IPS-NIHi7 (cell line): ENCODE measurements at regions not wholly inside any gene's neighbourhood (a gene's known extent, or its start where the extent isn't known, plus 50 kb on each side); places are given as distances from the start of the nearest gene placed in this dataset.

Experiments used
- DNase-seq: peaks from one replicate; pipeline ENCODE4 v3.0.0; 2012; ENCODE audit warnings: mixed read lengths; ENCODE audit errors: extremely low spot score

DNA sequence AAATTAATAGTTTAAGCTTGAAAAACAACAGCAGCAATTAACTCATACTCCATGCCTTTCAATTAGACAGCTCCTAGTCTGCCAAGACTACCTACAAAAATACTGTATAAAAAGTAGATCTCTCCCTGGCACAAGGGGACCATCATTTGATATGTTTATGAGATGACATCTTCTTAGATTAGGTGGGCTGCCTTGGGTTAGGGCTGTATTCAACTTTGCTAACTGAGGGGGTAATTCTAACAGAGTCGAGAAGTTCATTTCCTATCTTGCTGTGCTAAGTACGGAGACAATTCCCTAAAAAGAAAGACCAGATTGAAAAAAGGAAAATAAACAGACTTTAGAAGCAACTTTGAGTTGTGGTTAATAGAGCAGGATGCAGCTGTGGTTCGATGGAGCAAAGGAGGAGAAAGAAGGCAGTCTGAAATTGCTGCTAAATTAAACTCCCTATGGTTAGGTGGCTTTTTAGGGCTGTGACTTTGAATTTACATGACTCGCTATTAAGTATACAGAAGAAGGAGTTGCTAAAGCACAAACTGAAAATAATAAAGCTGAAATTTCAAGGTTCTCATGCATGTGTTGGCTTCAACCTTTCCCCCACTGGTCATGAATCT is 75.4 kb downstream of the CDC7 start:
- no peak for DNase-seq

DNA sequence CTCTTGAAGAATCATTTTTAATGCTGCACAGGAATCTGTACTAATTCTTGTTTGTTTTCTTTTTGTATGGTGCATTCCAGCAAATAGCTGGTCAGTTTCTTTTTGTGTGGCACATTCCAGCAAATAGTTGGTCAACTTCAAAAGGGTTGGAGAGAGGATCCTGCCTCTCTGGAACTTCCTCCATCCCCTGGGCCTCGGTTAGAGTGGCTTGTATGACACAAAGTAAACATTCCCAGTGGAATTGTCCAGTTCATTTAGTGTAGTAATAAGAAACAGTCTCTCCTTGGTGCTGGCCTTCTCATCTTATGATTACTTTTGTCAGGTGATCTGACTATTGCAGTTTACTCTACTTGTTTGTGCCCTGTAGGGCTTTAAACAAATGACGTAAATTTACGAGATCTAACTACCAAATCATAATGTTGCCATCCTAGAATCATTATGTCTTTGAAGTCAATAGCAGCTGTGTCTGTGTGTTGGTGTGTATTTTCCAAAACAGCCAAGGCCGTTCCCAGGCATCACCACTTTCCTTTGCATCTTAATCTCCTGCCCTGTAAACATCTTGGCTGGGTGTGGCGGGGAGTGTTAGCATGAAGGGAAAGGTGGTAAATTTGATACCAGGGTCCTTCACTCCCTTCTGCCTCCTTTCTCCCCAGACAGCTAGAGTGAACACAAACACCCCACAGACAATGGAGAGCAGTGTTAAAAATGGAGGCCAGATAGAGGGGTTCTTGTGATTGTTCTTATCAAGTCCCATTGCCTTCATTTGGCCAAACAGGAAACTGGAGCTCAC is 77.9 kb downstream of the CDC7 start:
- DNase-seq: no peak

DNA sequence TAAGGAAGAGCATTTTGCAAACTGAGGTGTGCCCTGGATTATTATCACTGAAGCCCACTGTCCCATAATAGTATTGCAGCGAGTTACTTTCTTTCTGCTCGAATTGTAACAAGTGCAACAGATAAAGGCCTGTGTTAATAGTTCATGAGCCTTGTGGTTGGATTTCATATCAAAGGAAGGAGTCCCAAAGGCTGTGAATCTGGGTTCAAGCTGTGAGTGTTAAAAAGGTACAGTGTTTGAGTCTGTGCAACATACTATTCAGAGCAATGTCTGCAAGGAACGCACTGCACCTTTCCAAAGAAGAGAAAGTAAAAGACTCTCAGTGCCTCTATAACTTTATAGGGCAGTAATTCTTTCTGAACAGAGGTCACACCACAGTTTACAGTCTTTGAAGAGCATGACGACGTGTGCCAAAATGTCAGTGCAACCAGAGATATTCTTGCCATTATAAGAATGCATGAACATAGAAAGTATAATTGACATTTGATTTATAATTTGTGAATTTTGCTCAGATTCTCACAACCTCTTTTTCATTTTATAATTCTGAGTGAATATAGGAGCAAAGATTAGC is 79.1 kb downstream of the CDC7 start:
- no peak for DNase-seq

DNA sequence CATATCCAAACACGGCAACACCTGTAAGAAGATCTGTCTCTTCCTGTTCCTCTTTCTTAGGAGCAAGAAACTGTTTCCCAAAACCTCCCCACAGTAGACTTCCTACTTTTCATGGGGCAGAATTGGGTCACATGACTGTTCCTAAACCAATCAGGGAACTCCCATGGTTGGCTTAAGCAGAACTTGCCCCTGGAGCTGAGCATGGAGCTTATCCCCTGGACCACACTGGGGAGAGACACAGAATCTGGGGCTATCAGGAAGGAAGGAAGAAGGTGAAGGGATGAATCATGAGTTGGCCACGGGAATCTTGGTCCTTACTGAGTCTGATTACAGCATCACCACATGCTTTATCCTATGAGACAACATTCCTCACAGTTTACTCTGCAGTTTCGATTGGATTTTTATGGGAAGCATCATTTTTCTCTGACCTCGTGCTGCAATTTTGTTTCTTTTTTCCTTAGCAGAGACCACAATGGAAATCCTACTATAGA is 81.8 kb downstream of the CDC7 start:
- DNase-seq: no peak

DNA sequence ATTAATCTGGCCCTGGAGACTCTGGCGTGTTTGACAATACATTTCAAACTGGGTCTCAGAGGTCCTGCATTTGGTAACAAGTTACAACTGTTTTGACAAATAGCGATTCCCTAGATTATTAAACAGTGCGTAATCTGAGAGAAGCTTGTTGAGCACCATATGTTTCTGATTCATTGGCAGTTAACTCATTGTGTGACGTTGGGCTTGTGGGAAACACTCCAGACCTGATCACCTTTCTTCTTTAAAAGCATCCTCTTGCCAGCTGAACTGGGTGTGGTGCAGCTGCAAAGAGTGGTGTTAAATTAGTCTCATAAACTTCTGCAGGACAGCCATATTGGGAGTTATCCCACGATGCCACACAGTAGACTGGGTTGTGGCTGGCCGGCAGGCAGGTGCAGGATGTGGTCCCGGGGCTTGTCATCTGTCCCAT is 82.7 kb downstream of the CDC7 start:
- DNase-seq: no peak

DNA sequence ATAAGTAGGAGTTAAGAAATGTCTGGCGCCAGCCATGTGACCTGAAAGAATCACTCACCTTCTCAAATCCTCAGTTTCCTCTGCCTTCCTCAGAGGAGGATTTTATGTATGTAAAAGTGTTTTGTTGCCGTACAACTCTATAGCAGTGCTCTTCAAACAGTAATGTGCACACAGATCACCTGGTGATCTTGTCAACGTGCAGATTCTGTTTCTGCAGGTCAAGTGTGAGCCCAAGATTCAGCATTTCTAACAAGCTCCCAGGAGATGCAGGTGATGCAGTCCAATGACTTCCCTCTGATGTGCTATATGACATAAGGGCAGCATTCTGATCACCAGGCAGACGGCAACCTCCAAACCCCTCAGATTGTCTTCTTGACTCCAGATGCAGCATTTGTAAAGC is 83.7 kb downstream of the CDC7 start:
- DNase-seq: no peak

DNA sequence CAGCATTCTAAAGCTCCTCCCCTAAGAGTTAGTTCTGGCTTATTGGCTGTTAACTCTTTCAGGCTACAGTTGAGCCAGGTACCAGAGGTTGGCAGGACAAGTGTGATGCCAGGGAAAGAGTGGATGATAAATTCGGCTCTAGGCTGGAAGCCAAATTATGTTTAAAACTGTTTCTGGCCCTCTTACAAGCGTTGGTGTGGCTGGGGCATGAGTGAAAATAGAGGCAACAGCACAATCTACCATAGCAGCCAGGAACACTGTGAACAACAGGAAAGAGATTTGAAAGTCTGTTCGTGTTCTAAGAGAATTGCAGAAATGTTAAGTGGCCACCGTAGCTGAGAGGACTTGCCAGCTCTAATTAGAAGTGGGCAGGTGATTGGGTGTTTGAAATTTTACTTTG is 84.2 kb downstream of the CDC7 start:
- DNase-seq: no peak

DNA sequence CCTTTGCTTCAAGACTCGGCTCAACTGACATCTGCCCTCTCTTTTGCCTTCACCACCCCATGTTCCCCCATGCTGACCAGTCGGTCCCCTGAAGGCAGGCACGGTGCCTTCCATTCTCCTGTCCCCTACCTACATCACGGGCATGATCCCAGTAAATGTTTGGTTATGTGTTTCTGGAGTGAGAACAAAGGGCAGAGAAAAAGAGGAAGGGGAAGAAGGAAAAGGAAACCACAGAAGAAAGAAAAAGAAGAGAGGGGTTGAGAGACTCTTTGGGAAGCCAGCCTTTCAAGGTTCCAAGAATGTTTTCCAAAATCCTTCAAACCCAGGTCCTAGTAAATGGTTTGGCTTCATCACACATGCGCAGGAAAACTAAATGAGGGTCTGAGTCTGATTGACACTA is 84.9 kb downstream of the CDC7 start:
- no peak for DNase-seq

DNA sequence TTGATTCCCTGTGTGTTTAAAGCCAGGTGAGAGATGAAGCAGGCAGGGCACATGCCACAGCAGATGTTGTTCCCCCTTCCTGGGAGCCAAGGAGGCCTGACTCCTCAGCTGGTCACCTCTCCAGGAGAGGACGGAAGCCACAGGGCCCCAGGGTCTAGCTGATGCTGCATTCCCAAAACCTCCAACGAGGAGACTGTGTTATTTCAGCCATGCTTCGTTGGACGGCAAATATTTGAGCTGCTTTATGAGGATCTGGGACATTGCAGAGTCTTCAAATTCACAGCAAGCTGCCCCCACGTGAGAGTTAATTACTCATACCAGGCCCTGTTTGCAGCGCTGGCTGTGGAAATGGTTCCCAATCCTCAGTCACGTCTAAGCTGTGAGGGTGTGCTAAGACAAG is 85.3 kb downstream of the CDC7 start:
- DNase-seq: no peak

DNA sequence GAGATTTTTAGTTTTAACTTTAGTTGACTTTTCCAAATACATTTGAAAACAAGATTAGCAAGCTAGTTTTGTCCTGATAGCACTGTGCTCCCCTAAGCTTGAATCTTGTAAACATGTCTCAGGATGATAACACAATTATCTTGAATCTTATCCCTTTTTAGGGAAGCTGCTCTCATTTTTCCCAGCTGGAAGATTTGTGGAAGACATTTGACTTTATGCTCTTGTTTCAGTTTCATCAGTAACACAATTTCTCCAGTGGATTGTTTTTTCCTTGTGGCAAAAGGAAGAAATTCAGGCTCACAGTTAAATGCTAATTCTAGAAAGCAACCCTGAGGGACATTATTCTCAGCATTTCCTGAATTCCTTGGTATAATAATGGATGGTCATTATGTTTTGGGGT is 88.8 kb downstream of the CDC7 start:
- no peak for DNase-seq

DNA sequence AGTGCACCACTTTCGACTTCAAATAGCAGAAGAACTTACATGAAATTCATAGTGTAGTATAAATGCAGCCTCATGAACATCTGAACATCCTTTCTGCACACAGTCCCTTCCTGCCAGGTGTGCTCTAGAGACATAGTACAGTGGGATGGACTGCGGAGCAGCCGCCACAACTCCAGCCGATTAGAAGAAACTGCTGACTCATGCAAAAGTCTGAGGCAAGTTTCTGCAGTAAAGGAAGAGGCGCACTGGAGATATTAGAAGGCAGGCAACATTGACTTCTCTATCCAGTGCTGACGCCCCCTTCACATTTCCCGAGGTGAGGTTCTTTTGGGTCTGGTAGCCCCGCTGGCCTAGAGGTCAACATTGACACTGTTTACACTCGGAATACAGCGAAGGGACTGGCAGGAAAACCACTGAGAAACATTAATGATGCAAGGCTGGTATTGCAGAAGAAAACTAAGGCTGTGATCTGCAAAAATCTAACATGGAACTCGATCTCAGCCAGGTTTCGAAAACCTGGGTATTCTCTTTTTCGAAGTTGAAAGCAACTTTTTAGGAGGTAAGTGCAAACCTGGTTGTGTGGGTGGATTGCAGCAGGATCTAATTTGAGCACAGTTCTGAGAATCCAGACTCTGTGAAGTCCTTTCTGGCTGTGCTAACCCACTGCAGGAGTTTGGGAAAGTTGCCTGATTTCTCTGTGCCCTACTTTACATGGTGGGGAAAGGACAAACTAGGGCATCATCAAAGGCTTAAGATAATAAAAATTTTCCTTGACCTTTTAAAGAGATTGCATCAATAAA is 90.7 kb downstream of the CDC7 start:
- DNase-seq: no peak

DNA sequence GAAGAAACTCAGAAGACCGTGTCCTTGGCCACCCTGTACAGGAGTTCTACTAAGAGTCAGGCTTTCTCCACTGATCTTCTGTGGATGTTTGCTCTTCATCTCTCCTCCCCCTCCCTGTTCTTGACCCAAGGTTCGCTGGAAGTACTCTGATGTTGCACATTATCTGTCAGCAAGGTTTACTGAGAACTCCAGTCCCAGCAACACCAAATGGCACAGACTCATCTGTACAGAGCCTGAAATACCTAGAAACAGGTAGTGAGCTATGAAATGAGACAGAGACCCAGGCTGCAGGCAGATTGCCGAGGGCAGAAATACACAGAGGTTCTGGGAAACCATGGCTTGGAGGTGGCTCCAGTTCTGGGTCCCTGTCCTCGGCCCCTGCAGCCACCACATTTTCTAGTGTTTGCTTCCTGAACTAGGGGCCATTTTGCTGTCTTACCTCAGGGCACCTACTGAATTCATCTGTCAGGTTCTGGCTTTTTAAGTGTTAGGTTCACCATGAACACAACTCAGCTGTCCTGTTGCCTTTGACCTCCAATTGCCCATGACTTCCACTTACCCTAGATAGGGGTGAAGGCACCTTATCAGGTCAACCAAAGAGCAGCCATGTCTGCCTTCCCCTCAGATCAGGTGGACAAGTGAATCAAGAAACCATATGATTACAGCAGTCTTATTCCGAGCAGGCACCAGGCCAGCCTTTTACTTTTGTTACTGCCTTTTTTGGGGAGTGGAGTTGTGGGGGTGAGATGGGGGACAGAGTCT is 92.2 kb downstream of the CDC7 start:
- no peak for DNase-seq

DNA sequence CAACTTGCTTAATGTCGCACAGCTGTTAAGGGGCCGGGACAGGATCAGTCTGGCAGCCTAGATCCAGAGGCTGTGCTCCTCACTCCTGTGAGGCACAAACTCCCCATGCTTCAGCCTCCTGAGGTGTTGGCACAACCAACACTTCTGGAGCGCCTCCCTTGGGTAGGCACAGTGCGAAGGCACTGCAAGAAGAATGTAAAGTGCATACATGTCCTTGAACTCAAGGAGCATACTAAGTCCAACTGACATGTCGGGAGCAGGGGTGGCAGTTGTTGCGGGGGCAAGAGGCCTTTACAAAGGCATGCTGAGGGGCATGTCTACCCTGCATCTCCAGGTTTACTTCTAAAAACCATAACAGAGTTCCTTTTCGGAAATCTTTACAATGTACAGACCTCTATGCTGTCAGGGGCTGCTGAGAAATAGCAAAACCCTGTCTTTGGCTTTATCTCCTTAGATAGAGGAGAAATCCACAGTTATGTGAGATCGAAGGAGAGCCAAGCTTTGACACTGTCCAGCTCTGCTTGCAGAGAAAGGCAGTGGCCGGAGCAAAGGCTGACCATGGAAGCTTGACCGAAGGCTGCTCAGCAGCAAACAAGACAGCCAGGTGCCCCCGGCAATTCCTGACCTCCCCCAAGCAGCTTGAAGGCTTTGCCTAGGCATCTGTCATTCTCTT is 93.9 kb downstream of the CDC7 start:
- no peak for DNase-seq

DNA sequence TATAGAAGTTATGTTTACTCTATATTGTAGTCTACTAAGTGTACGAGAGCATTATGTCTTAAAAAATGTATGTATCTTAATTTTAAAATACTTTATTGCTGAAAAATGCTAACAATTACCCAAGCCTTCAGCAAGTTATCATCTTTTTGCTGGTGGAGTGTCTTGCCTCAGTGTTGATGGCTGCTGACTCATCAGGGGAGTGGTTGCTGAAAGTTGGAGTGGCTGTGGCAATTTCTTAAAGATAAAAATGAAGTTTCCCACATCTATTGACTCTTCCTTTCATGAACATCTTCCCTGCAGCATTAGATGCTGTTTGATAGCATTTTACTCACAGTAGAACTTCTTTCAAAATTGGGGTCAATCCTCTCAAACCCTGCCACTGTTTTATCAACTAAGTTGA is 95.8 kb downstream of the CDC7 start:
- DNase-seq: no peak

DNA sequence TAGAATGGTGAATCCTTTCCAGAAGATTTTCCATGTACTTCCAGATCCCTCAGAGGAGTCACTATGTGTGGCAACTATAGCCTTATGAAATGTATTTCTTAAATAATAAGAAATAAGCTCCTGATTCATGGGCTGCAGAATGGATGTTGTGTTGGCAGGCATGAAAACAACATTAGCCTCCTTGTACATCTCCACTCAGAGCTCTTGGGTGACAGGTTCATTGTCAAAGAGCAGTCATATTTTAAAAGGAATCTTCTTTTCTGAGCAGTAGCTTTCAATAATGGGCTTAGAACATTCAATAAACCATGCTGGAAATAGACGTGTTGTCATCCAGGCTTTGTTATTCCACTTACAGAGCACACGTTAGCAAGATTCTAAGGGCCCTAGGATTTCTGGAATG is 96.6 kb downstream of the CDC7 start:
- DNase-seq: no peak

DNA sequence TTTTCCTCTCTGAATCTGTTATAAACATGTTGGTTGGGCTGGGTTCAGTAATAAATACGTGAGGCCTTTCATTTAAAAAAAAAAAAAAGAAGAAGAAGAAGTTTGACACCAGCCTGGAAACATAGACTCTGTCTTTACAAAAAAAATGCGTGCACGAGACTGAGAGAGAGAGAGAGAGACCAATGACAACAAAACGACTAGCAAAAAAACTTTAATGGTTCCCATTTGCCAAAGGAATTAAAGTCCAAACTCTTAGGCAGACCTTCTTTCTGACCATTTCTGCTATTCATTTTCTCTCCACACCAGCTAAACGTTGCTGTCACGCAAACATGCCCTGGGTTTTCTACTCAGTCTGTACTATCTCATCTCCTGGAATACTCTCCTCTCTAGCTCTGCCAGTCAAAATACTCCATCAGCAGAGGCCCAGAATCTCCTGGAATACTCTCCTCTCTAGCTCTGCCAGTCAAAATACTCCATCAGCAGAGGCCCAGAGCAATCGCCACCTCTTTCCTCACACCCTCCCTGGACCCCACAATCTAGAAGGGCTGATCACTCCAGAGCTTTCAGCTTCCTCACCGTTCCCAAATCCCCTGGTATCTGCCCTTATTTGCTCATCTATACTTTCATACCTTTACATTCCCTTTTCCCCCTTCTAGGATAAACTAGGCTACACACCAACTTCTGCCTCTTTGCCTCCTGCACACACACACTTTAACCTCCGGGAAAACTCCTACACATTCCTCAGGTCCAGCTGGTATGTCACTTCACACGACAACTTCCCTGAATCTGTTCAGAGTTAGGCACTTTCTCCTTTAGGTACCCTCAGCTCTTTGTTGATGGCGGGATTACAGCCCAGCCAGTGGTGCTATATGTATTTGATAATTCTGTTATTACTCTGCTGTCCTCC is 100.0 kb downstream of the CDC7 start:
- DNase-seq: no peak

DNA sequence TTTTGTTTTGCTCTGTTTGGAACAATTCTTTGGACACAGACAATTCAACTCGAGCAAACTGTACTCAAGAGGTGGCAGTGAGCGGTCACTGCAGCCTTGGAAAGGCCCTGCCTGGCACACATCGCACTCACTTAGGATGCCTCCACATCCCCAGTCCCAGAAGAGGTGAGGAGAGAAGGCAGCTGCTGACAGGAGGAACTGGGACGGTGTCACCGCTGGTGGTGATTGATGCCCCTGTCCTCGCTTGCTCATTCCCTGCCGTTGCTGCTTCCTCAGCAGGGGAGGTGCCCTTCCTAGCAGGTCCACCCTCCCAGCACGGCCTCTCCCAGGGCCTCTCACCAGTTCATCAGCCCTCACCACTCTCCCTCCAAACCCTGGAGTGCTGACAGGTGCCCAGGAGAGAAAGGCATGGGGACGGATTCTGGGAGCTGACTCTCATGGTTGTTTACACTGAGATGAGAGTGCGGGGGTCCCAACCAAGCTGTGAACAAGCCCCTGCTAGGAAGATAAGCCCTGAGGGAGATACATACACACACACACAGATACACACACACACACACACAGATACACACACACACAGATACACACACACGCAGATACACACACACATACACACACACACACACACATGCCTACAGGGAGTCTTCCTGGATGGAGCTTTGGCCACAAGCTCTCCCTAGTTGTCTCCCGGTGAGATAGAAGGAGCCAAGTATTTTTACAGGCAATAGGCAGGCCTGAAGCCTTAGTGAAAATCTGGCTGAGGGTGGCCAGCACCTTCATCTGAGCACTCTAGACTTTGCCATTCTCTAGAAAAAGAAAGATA is 101.1 kb downstream of the CDC7 start:
- no peak for DNase-seq

DNA sequence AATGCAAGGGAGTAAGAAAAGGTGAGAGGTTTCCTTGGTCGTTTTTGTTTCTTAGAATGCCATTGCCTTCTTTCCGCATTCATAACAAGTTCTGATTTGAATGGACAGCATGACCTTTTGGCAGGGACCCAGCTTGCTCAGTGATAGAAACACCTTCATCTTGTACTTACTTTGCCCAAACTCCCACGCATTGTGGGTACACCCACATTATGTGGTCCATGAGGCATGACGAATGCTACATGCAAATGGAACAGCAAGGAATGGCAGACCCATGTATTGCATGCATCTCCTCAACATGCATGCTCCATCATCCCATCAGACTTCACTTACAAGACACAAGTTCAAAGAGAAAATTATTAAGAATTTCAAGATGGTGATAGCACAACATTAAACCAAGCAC is 102.8 kb downstream of the CDC7 start:
- DNase-seq: no peak

DNA sequence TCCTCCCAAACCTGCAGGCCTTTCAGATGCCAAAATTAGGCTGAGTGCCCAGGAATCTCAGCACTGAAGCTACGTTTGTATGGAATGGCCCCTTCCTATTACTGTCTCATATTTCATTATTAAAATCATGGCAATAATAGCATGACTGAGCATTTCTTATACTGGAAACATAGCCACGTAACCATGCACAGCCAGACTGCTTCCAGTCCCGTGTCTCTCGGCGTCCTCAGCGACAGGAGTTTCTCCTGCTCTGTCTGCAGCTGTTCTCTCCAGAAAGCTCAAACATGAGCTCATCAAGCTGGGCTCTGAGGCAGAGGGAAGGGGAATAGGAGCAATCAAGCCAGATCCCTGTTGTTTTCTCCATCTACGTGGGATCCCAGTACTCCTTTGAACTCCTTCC is 104.0 kb downstream of the CDC7 start:
- no peak for DNase-seq
